Subcutaneous abdominal adipose tissue (tissue), 5 donors: ENCODE measurements at regions not wholly inside any gene's neighbourhood (a gene's known extent, or its start where the extent isn't known, plus 50 kb on each side); places are given as distances from the start of the nearest gene placed in this dataset.
"Not testable (repeated sequence)": the region's sequence is repeated elsewhere in the genome, so short reads cannot be mapped to it uniquely, and the experiment has no call there.

Source experiments
- H3K27ac ChIP-seq: one replicate; pipeline ENCODE4 v1.7.0; 2013; ENCODE audit warnings: low read depth, mild to moderate bottlenecking, inconsistent platforms, low read length, moderate library complexity
- H3K27me3 ChIP-seq, 5 donors: one replicate each; pipeline ENCODE4 v1.7.0; 2013; ENCODE audit warnings: low read length in 5 of 5, inconsistent platforms in 1 of 5; ENCODE audit not compliant: control insufficient read depth in 5 of 5, insufficient read depth in 4 of 5
- H3K36me3 ChIP-seq, 5 donors: one replicate each; pipeline ENCODE4 v1.7.0; 2013; ENCODE audit warnings: low read length in 5 of 5; ENCODE audit not compliant: control insufficient read depth in 5 of 5, insufficient read depth in 5 of 5
- H3K4me1 ChIP-seq, 5 donors: one replicate each; pipeline ENCODE4 v1.7.0; 2013; ENCODE audit warnings: low read length in 5 of 5, mild to moderate bottlenecking in 3 of 5, moderate library complexity in 1 of 5; ENCODE audit not compliant: control insufficient read depth in 5 of 5, insufficient read depth in 5 of 5
- H3K4me3 ChIP-seq, 5 donors: one replicate each; pipeline ENCODE4 v1.7.0; 2013; ENCODE audit warnings: low read length in 5 of 5, low read depth in 1 of 5
- H3K9ac ChIP-seq, 5 donors: one replicate each; pipeline ENCODE4 v1.7.0; 2013; ENCODE audit warnings: low read length in 5 of 5, mild to moderate bottlenecking in 4 of 5, moderate library complexity in 3 of 5
- H3K9me3 ChIP-seq, 5 donors: one replicate each; pipeline ENCODE4 v1.7.0; 2013; ENCODE audit warnings: low read length in 5 of 5; ENCODE audit not compliant: control insufficient read depth in 5 of 5
- donor health status: healthy.
- donor health status: healthy.
- donor health status: healthy.
- donor health status: healthy.
- donor health status: healthy.

DNA sequence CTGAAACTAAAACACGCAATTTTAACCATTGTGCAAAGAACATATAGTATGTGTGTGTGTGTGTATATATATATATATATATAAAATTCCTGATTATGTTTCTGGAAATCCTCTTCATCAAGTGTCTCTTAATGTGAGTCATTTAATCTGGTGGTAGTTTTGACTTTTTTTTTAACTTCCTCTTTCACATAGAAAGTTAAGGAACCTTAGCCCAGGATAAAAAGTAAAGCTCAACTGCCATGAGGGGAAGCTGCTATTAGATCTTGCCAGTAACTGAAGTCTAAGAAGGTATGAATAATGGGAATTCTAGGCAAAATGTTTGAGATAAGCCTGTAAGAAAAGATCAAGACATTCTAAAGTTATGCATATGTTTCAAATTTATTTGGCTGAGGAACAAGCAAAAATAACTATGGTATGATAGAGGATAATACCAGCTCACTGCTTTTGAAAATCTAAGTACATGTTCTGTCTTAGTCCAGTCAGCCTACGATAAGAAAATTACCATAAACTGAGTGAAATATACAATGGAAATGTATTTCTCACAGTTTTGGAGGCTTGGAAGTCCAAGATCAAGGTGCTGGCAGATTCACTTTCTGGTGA lies 757.0 kb downstream of the TRAM1L1 start:
- no peaks in the 10 kb centered on the region for H3K27me3 ChIP-seq
- H3K27ac ChIP-seq = no peak overlapping the region
- H3K9ac ChIP-seq = no peak overlapping the region
- H3K4me1 ChIP-seq = no peaks in the 10 kb centered on the region
- no peaks in the 10 kb centered on the region for H3K9me3 ChIP-seq
- H3K36me3 ChIP-seq = no peaks in the 10 kb centered on the region
- no peak overlapping the region for H3K4me3 ChIP-seq

DNA sequence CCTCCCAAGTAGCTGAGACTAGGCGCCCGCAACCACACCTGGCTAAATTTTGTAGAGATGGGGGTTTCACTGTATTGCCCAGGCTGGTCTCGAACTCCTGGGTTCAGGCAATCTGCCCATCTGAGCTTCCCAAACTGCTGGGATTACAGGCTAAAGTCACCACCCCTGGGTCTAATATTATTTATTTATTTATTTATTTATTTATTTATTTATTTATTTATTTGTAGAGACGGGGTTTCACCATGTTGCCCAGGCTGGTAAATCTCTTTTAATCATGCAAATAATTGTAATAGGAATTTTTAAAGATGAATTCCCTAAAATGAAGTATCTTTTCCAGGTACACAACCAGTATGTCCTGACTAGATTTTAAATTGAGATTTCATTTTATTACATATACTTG lies 761.8 kb downstream of the TRAM1L1 start:
- H3K27me3 ChIP-seq = no peaks in the 10 kb centered on the region

DNA sequence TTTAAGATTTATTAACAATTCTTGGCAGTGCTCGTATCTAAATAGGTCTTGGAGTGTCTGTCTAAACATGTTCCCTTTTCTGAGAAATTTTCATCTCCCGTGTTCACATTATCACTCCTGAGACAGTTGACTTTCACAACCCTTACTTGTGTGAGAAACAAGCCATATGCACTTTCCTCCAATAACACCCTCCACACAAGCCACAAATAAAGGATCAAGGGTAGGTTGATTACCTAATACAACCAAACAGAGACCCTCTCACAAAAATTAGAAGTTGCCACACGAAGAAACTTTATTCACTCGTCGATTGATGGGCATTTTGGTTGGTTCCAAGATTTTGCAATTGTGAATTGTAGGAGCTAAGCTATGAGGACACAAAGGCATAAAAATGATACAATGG lies 763.9 kb downstream of the TRAM1L1 start:
- Histone ChIP-seq H3K36me3 (no peaks in the 10 kb centered on the region), H3K4me1 (no peaks in the 10 kb centered on the region), H3K9ac (no peak overlapping the region), H3K9me3 (no peaks in the 10 kb centered on the region), H3K27ac (no peak overlapping the region), H3K27me3 (no peaks in the 10 kb centered on the region), H3K4me3 (no peak overlapping the region)

More for the DNA sequence above, 761.8 kb downstream of the TRAM1L1 start:
- Histone ChIP-seq H3K27ac (no peak overlapping the region), H3K4me3 (no peak overlapping the region), H3K4me1 (no peaks in the 10 kb centered on the region), H3K9me3 (no peaks in the 10 kb centered on the region), H3K9ac (no peak overlapping the region), H3K36me3 (no peaks in the 10 kb centered on the region)

DNA sequence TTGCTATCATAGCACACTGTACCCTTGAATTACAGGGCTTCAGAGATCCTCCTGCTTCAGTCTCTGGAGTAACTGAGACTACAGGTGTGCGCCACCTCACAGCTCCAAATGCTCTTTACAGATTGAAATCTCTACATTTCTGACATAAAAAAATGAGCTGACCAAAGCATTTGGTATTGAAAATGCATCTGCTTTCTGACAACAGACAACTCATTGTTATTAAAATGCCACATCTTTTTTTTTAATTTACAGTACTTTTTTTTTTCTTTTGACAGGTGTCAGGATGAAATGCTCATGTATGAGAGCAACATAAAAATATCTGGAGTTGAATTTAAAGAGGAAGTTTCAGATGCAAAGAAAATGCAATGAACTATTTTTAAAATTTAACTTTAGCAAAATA lies 764.5 kb downstream of the TRAM1L1 start:
- Histone ChIP-seq H3K9me3 (no peaks in the 10 kb centered on the region), H3K36me3 (no peaks in the 10 kb centered on the region), H3K27ac (no peak overlapping the region), H3K4me1 (no peaks in the 10 kb centered on the region), H3K4me3 (no peak overlapping the region), H3K27me3 (no peaks in the 10 kb centered on the region), H3K9ac (no peak overlapping the region)

DNA sequence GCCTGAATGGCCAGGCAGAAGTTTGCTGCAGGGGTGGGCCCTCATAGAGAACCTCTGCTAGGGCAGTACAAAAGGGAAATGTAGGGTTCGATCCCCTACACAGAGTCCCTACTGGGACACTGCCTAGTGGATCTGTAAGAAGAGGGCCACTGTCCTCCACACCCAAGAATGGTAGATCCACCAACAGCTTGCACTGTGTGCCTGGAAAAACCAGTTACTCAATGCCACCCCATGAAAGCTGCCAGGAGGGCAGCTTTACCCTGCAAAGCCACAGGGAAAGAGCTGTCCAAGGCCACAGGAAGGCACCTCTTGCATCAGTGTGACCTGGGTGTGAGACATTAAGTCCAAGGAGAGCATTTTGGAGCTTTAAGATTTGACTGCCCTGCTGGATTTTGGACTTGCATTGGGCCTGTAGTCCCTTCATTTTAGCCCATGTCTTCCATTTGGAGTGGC lies 781.6 kb downstream of the TRAM1L1 start:
- Histone ChIP-seq H3K9ac (no peak overlapping the region), H3K27me3 (no peaks in the 10 kb centered on the region), H3K4me1 (no peaks in the 10 kb centered on the region), H3K36me3 (no peaks in the 10 kb centered on the region), H3K27ac (no peak overlapping the region), H3K4me3 (no peak overlapping the region), H3K9me3 (no peaks in the 10 kb centered on the region)

DNA sequence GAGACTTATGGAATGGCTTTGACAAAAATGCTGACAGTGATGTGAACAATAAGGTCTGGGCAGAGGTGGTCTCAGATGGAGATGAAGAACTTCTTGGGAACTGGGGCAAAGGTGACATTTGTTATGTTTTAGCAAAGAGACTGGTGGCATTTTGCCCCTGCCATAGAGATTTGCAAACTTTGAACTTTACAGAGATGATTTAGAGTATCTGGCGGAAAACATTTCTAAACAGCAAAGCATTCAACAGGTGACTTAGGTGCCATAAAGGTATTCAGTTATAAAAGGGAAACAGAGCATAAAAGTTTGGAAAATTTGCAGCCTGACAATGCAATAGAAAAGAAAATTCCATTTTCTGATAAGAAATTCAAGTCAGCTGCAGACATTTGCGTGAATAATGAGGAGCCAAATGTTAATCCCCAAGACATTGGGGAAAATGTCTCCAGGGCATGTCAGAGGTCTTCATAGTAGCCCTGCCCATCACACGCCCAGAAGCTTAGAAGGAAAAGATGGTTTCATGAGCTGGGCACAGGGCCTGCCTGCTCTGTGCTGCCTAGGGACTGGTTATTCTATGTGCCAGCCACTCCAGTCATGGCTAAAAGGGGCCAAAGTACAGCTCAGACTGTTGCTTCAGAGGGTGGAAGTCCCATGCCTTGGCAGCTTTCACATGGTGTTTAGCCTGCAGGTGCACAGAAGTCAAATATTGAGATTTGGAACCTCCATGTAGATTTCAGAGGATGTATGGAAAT lies 782.2 kb downstream of the TRAM1L1 start:
- Histone ChIP-seq H3K9ac (no peak overlapping the region), H3K27ac (no peak overlapping the region), H3K36me3 (no peaks in the 10 kb centered on the region), H3K4me3 (no peak overlapping the region), H3K27me3 (no peaks in the 10 kb centered on the region), H3K9me3 (no peaks in the 10 kb centered on the region), H3K4me1 (no peaks in the 10 kb centered on the region)

DNA sequence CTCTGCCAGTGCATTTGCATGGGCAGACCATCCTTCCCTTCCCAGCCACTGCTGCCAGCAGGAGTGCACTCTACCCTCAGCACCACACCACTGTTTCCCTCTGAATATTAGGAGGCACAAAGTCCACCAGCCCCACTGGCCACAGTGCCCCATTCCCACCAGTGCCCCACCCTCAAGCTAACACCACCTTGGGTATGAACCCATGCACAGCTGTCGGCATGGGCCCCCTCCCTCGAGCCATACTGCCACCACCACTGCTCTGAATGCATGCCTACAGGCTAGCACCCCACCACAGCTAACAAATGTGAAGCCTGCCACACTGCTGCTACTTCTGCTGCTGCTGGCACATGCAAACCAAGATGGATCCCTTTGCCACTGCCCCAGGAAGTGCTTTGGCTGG lies 810.4 kb downstream of the TRAM1L1 start:
- H3K27me3 ChIP-seq = no peaks in the 10 kb centered on the region
- H3K4me1 ChIP-seq = no peaks in the 10 kb centered on the region
- no peak overlapping the region for H3K4me3 ChIP-seq

DNA sequence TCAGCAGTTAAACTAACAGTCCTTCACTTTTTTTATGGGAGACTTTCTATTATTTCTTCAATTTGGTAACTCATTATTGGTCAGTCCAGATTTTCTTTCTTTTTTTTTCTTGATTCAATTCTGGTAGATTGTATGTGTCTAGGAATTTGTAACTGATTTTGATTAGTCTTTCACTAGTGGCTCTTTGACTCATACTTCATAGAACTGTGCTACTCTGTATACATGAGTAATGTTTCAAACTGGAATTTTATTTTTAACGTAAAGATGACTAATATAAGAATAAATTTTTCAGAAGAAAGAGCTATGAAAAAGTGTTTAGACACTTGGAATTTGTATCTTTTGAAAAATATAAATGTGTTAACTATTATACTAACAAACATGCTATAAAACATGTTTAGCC lies 813.0 kb downstream of the TRAM1L1 start:
- H3K4me3 ChIP-seq = no peak overlapping the region
- H3K36me3 ChIP-seq = no peaks in the 10 kb centered on the region
- no peak overlapping the region for H3K27ac ChIP-seq
- H3K9ac ChIP-seq = no peak overlapping the region
- H3K4me1 ChIP-seq = no peaks in the 10 kb centered on the region
- H3K9me3 ChIP-seq = peaks cover 0 to 14% (median 13%) of the 10 kb centered on the region in 5 donors
- H3K27me3 ChIP-seq = no peaks in the 10 kb centered on the region

More for the DNA sequence above, 810.4 kb downstream of the TRAM1L1 start:
- Histone ChIP-seq H3K9ac (no peak overlapping the region), H3K9me3 (peaks cover 0 to 14% (median 13%) of the 10 kb centered on the region in 5 donors), H3K36me3 (no peaks in the 10 kb centered on the region), H3K27ac (no peak overlapping the region)

DNA sequence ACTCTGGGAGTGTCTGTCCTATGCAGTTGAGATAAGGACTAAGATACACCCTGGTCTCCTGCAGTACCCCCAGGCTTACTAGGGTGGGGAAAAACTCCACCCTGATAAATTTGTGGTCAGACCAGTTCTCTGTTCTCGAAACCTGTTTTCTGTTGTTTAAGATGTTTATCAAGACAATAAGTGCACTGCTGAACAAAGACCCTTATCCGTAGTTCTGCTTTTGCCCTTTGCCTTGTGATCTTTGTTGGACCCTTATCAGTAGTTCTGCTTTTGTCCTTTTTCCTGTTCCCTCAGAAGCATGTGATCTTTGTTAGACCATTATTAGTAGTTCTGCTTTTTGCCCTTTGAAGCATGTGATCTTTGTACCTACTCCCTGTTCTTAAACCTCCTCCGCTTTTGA lies 824.4 kb downstream of the TRAM1L1 start:
- Histone ChIP-seq H3K9me3 (peaks cover 0 to 18% (median 7%) of the 10 kb centered on the region in 5 donors), H3K4me3 (peak overlapping the region in 1 of 5 donors; percentile 15)
- H3K36me3 ChIP-seq, H3K9ac ChIP-seq, H3K27ac ChIP-seq, H3K27me3 ChIP-seq, H3K4me1 ChIP-seq: not testable (repeated sequence)

DNA sequence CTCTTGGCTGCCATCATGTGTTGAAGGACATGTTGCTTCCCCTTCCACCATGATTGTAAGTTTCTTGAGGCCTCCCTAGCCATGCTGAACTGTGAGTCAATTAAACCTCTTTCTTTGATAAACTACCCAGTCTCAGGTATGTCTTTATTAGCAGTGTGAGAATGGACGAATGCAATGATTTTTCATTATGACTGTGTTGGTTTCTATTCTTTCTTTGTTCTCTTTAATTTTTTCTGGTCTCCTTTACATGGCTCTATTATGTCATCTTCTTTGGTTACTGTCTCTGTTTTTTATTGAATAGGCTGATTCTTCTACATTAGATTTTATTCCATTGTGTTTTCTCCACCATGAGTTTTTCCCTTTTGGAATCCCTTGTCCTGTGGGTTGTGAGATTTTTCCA lies 840.6 kb downstream of the TRAM1L1 start:
- no peaks in the 10 kb centered on the region for H3K9me3 ChIP-seq
- no peak overlapping the region for H3K4me3 ChIP-seq
- H3K4me1 ChIP-seq = no peaks in the 10 kb centered on the region
- H3K27me3 ChIP-seq = no peaks in the 10 kb centered on the region
- no peaks in the 10 kb centered on the region for H3K36me3 ChIP-seq
- H3K9ac ChIP-seq = no peak overlapping the region
- H3K27ac ChIP-seq = no peak overlapping the region
